ENCODE measurements at regions not wholly inside any gene's neighbourhood (a gene's known extent, or its start where the extent isn't known, plus 50 kb on each side); places are given as distances from the start of the nearest gene placed in this dataset.

GRCh38 chr2:120599656-120600055, 136.0 kb upstream of the GLI2 start:
- TF ChIP-seq SIN3A (IDR thresholded peaks at IDR 0.05; ENCODE audit: borderline replicate concordance, insufficient read depth, low read length), result no peak
- no peak for TF ChIP-seq POLR2AphosphoS5 (IDR thresholded peaks at IDR 0.05; ENCODE audit: low read depth, low read length)
- no peak for TF ChIP-seq TAF1 (IDR thresholded peaks at IDR 0.05; ENCODE audit: borderline replicate concordance, insufficient read depth, low read length)
- no peak for TF ChIP-seq REST (IDR thresholded peaks at IDR 0.05; ENCODE audit: insufficient read depth in 1 of 2, low read depth in 2 of 2, low read length in 2 of 2)
- no peak for TF ChIP-seq FOXP2 (optimal IDR thresholded peaks at IDR 0.05; ENCODE audit: borderline replicate concordance, extremely low read depth, extremely low read length, insufficient read depth)

DNA sequence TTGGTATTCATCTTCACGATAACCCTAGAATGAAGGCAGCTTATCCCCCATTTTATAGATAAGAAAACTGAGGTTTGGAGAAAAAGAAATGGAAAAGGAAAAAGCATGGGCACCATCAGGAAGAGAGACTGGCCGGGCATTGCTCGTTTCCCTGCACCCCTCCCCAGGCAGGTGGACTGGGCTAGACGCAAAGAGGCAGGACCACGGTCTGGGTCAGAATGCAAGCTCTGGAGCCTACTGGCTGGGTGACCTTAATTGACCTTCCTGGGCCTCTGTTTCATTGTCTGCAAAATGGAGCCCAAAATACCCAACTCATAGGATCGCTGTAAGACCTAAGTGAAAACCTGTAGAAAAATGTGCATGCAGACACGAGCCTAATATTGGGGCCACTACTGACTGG, 135.3 kb upstream of the GLI2 start:
- TF ChIP-seq SIN3A (IDR thresholded peaks at IDR 0.05; ENCODE audit: borderline replicate concordance, insufficient read depth, low read length) (no peak), POLR2AphosphoS5 (IDR thresholded peaks at IDR 0.05; ENCODE audit: low read depth, low read length) (no peak), TAF1 (IDR thresholded peaks at IDR 0.05; ENCODE audit: borderline replicate concordance, insufficient read depth, low read length) (no peak), FOXP2 (optimal IDR thresholded peaks at IDR 0.05; ENCODE audit: borderline replicate concordance, extremely low read depth, extremely low read length, insufficient read depth) (no peak), REST (IDR thresholded peaks at IDR 0.05; ENCODE audit: insufficient read depth in 1 of 2, low read depth in 2 of 2, low read length in 2 of 2) (no peak)

GRCh38 chr2:120600786-120601185, 134.9 kb upstream of the GLI2 start:
- TF ChIP-seq POLR2AphosphoS5 (IDR thresholded peaks at IDR 0.05; ENCODE audit: low read depth, low read length) (no peak), TAF1 (IDR thresholded peaks at IDR 0.05; ENCODE audit: borderline replicate concordance, insufficient read depth, low read length) (no peak), REST (IDR thresholded peaks at IDR 0.05; ENCODE audit: insufficient read depth in 1 of 2, low read depth in 2 of 2, low read length in 2 of 2) (no peak), FOXP2 (optimal IDR thresholded peaks at IDR 0.05; ENCODE audit: borderline replicate concordance, extremely low read depth, extremely low read length, insufficient read depth) (no peak), SIN3A (IDR thresholded peaks at IDR 0.05; ENCODE audit: borderline replicate concordance, insufficient read depth, low read length) (no peak)

- TF ChIP-seq REST (IDR thresholded peaks at IDR 0.05; ENCODE audit: insufficient read depth in 1 of 2, low read depth in 2 of 2, low read length in 2 of 2) (no peak), SIN3A (IDR thresholded peaks at IDR 0.05; ENCODE audit: borderline replicate concordance, insufficient read depth, low read length) (no peak), POLR2AphosphoS5 (IDR thresholded peaks at IDR 0.05; ENCODE audit: low read depth, low read length) (no peak), TAF1 (IDR thresholded peaks at IDR 0.05; ENCODE audit: borderline replicate concordance, insufficient read depth, low read length) (no peak), FOXP2 (optimal IDR thresholded peaks at IDR 0.05; ENCODE audit: borderline replicate concordance, extremely low read depth, extremely low read length, insufficient read depth) (no peak)
Observed at GRCh38 chr2:120601566-120601965, 134.1 kb upstream of the GLI2 start.

DNA sequence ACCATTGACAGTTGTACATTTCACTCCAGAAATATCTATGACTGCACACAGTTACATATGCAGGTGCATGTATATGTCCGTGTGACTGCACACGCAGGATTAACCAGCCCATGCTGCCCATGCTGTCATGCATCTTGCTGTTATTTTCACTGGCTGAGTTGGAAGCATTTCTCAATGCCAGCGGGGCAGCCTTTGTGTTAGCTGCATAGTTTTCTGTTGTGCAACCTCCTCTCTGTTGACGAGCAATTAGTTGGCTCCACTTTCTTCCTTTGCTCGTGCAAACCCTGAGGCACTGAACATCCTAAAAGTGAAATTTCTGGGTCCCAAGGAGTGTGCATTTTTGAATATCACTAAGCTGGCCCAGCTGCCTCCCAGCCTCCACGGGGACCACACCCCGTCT, 133.4 kb upstream of the GLI2 start:
- no peak for TF ChIP-seq SIN3A (IDR thresholded peaks at IDR 0.05; ENCODE audit: borderline replicate concordance, insufficient read depth, low read length)

Data from PFSK-1 (cell line).